Vagina (tissue), 2 donors: ENCODE measurements at regions not wholly inside any gene's neighbourhood (a gene's known extent, or its start where the extent isn't known, plus 50 kb on each side); places are given as distances from the start of the nearest gene placed in this dataset.

Experiments
- CTCF ChIP-seq, 3 experiments: fragments of 450-650 bp in 2 of 3; fragments of 200-600 bp in 1 of 3; sonication (generic) in 1 of 3; IDR thresholded peaks; one replicate each; pipeline ENCODE4 v1.5.1; 2017 to 2019; ENCODE audit warnings: antibody characterized with exemption in 3 of 3, mild to moderate bottlenecking in 2 of 3, moderate library complexity in 2 of 3
- POLR2A ChIP-seq, 2 donors: fragments of 450-650 bp; IDR thresholded peaks; one replicate each; pipeline ENCODE4 v1.6.1; 2017; ENCODE audit warnings: antibody characterized with exemption in 2 of 2, mild to moderate bottlenecking in 2 of 2, moderate library complexity in 2 of 2
- POLR2AphosphoS5 ChIP-seq, 2 donors: sonication (generic); formaldehyde crosslinking; IDR thresholded peaks; one replicate each; pipeline ENCODE4 v1.9.0; 2017; ENCODE audit warnings: antibody characterized with exemption in 2 of 2, mild to moderate bottlenecking in 2 of 2, low read depth in 1 of 2; ENCODE audit not compliant: insufficient read depth in 1 of 2

- TF ChIP-seq POLR2AphosphoS5 (IDR thresholded peaks at IDR 0.05; ENCODE audit: insufficient read depth in 1 of 2, low read depth in 1 of 2): no peak
- no peak for TF ChIP-seq CTCF (IDR thresholded peaks at IDR 0.05)
- no peak for TF ChIP-seq POLR2A (IDR thresholded peaks at IDR 0.05)
These were observed 182.6 kb upstream of the PZP start for GRCh38 chr12:9390761-9391160.
